Spleen (tissue), 7 donors: ENCODE measurements at regions not wholly inside any gene's neighbourhood (a gene's known extent, or its start where the extent isn't known, plus 50 kb on each side); places are given as distances from the start of the nearest gene placed in this dataset.

Experiments used
- CTCF ChIP-seq, 11 experiments: fragments of 200-600 bp in 7 of 11; fragments of 450-650 bp in 4 of 11; sonication (generic) in 4 of 11; IDR thresholded peaks in 8 of 11; conservative IDR thresholded peaks in 3 of 11; 1 replicate in 7 of 11; 2 replicates in 4 of 11; pipeline versions ENCODE4 v1.4.0 to v1.8.0; 2016 to 2021; ENCODE audit warnings: antibody characterized with exemption in 11 of 11, inconsistent platforms in 4 of 11, mild to moderate bottlenecking in 1 of 11
- POLR2A ChIP-seq, 3 donors: fragments of 450-650 bp; IDR thresholded peaks; one replicate each; pipeline ENCODE4 v1.5.1; 2017; ENCODE audit warnings: antibody characterized with exemption in 3 of 3, mild to moderate bottlenecking in 1 of 3
- POLR2AphosphoS5 ChIP-seq, 3 donors: sonication (generic); formaldehyde crosslinking; IDR thresholded peaks; one replicate each; pipeline ENCODE4 v1.5.1; 2017; ENCODE audit warnings: antibody characterized with exemption in 3 of 3
- donor health status: DM: no; HTN: no; CAD: no; lungs with moderate emphysema.
- donor health status: DM: no; HTN: no; CAD: no.
- donor health status: DM: no; HTN: no; CAD: no.

GRCh38 chr1:209386156-209386555 lies 197.4 kb upstream of the CAMK1G start:
- no peak for TF ChIP-seq CTCF (IDR thresholded peaks at IDR 0.05 in 8 of 11, conservative IDR thresholded peaks at IDR 0.05 in 3 of 11)
- TF ChIP-seq POLR2A (IDR thresholded peaks at IDR 0.05), result no peak
- TF ChIP-seq POLR2AphosphoS5 (IDR thresholded peaks at IDR 0.05), result no peak
